SK-N-SH (cell line): ENCODE measurements at regions not wholly inside any gene's neighbourhood (a gene's known extent, or its start where the extent isn't known, plus 50 kb on each side); places are given as distances from the start of the nearest gene placed in this dataset.

Source experiments
- CTCF ChIA-PET: fragments of 300-600, 350-600 bp; formaldehyde crosslinking; extraction: SDS; loops from one replicate; lab custom pipeline; 2021; lab: Yijun Ruan, JAX
- POLR2A ChIA-PET: fragments of 350-600 bp; sonication (Branson Sonifier 250); formaldehyde crosslinking; extraction: SDS; loops from one replicate; lab custom pipeline; 2020; ENCODE audit warnings: antibody characterized with exemption, inconsistent platforms; lab: Yijun Ruan, JAX
- DNase-seq: peaks from one replicate; pipeline ENCODE4 v3.0.0; 2012
- H2AFZ ChIP-seq: fragments of 200-600 bp; sonication (generic); 2 replicates; pipeline ENCODE4 v1.8.1; 2016; ENCODE audit warnings: antibody characterized with exemption, mild to moderate bottlenecking, low read depth
- H3F3A ChIP-seq: fragments of 200-600 bp; sonication (generic); replicated peaks from 2 replicates; pipeline ENCODE3; 2016; ENCODE audit warnings: antibody characterized with exemption, mild to moderate bottlenecking; ENCODE audit not compliant: insufficient read depth
- H3K27ac ChIP-seq, 2 experiments: fragments of 200-500 bp in 1 of 2; fragments of 200-600 bp in 1 of 2; sonication (Bioruptor generic) in 1 of 2; sonication (generic), shearing (Covaris generic) in 1 of 2; 2 replicates each; pipeline versions ENCODE4 v1.5.1 to v1.6.1; 2014 to 2016; ENCODE audit warnings: low read depth in 2 of 2, inconsistent platforms in 1 of 2, low read length in 1 of 2, mild to moderate bottlenecking in 1 of 2, mixed read lengths in 1 of 2
- H3K27me3 ChIP-seq: fragments of 200-600 bp; sonication (generic), shearing (Covaris generic); 2 replicates; pipeline ENCODE4 v1.6.1; 2016; ENCODE audit warnings: mixed run types; ENCODE audit not compliant: insufficient read depth
- H3K36me3 ChIP-seq, 2 experiments: fragments of 200-500 bp in 1 of 2; fragments of 200-600 bp in 1 of 2; sonication (Bioruptor generic) in 1 of 2; sonication (generic) in 1 of 2; replicated peaks in 1 of 2; 2 replicates each; pipeline versions ENCODE3 to v1.5.1; 2014 to 2016; ENCODE audit warnings: low read length in 1 of 2, mild to moderate bottlenecking in 1 of 2; ENCODE audit not compliant: insufficient read depth in 2 of 2, control insufficient read depth in 1 of 2
- H3K4me1 ChIP-seq, 2 experiments: fragments of 200-500 bp in 1 of 2; fragments of 200-600 bp in 1 of 2; sonication (Bioruptor generic) in 1 of 2; sonication (generic), shearing (Covaris generic) in 1 of 2; 2 replicates each; pipeline versions ENCODE4 v1.5.1 to v1.6.1; 2014 to 2016; ENCODE audit warnings: low read depth in 1 of 2, low read length in 1 of 2, mixed run types in 1 of 2; ENCODE audit not compliant: insufficient read depth in 2 of 2, control insufficient read depth in 1 of 2
- H3K4me2 ChIP-seq: fragments of 200-600 bp; sonication (generic), shearing (Covaris generic); 2 replicates; pipeline ENCODE4 v1.6.1; 2017; ENCODE audit warnings: mixed run types
- H3K4me3 ChIP-seq, 2 experiments: fragments of 200-500 bp in 1 of 2; fragments of 200-600 bp in 1 of 2; sonication (Bioruptor generic) in 1 of 2; sonication (generic), shearing (Covaris generic) in 1 of 2; 2 replicates each; pipeline versions ENCODE4 v1.5.1 to v1.8.1; 2014 to 2016; ENCODE audit warnings: low read depth in 2 of 2, inconsistent platforms in 1 of 2, low read length in 1 of 2, mild to moderate bottlenecking in 1 of 2, mixed read lengths in 1 of 2, moderate library complexity in 1 of 2
- H3K79me2 ChIP-seq: fragments of 200-600 bp; sonication (generic); 2 replicates; pipeline ENCODE4 v1.8.1; 2017; ENCODE audit warnings: mild to moderate bottlenecking; ENCODE audit not compliant: insufficient read depth
- H3K9ac ChIP-seq: fragments of 200-600 bp; sonication (generic); 2 replicates; pipeline ENCODE4 v1.6.1; 2017; ENCODE audit warnings: mixed run types
- H3K9me2 ChIP-seq: fragments of 200-600 bp; sonication (generic); 2 replicates; pipeline ENCODE4 v1.6.1; 2017; ENCODE audit warnings: mixed run types
- H3K9me3 ChIP-seq: fragments of 200-600 bp; sonication (generic); 2 replicates; pipeline ENCODE4 v1.6.1; 2017; ENCODE audit warnings: mixed run types, mild to moderate bottlenecking, moderate library complexity
- H4K20me1 ChIP-seq: fragments of 200-600 bp; sonication (generic); 2 replicates; pipeline ENCODE4 v1.6.1; 2017; ENCODE audit warnings: mild to moderate bottlenecking, mixed run types; ENCODE audit not compliant: insufficient read depth
- CHD2 ChIP-seq: fragments of 150-350 bp; IDR thresholded peaks from 2 replicates; pipeline ENCODE4 v1.6.1; 2018; ENCODE audit warnings: low read length; ENCODE audit not compliant: partially characterized antibody
- GATA2 ChIP-seq: sonication (generic); formaldehyde crosslinking; IDR thresholded peaks from 2 replicates; pipeline ENCODE4 v1.5.0; 2020; ENCODE audit warnings: mild to moderate bottlenecking, missing genetic modification reagents
- IRF3 ChIP-seq: fragments of 150-350 bp; IDR thresholded peaks from 2 replicates; pipeline ENCODE4 v1.6.1; 2016; ENCODE audit warnings: mild to moderate bottlenecking, low read depth, low read length
- MEF2A ChIP-seq: IDR thresholded peaks from 2 replicates; pipeline ENCODE4 v1.4.0; 2012; ENCODE audit warnings: low read depth, borderline replicate concordance
- MXI1 ChIP-seq: IDR thresholded peaks from 2 replicates; pipeline ENCODE4 v1.6.1; 2012; ENCODE audit warnings: mild to moderate bottlenecking, low read depth, low read length, improper control_type of control experiment
- NFIC ChIP-seq: IDR thresholded peaks from 2 replicates; pipeline ENCODE4 v1.4.0; 2012; ENCODE audit warnings: borderline replicate concordance
- PBX3 ChIP-seq: IDR thresholded peaks from 2 replicates; pipeline ENCODE4; 2012
- RXRA ChIP-seq: IDR thresholded peaks from 2 replicates; pipeline ENCODE4 v1.4.0; 2012; ENCODE audit warnings: low read depth, mild to moderate bottlenecking, borderline replicate concordance
- SIN3A ChIP-seq: IDR thresholded peaks from 2 replicates; pipeline ENCODE4 v1.6.1; 2012; ENCODE audit warnings: low read depth, mild to moderate bottlenecking, low read length, moderate library complexity, borderline replicate concordance
- TCF12 ChIP-seq: IDR thresholded peaks from 2 replicates; pipeline ENCODE4 v1.4.0; 2012
- YY1 ChIP-seq: IDR thresholded peaks from 2 replicates; pipeline ENCODE4 v1.4.0; 2012; ENCODE audit warnings: low read depth, mild to moderate bottlenecking
- WGBS: methylation state at CpG from one replicate; pipeline ENCODE4 v1.1.6; 2017; ENCODE audit warnings: low lambda C conversion rate; 5-methylcytosine and 5-hydroxymethylcytosine counted together

GRCh38 chr7:29639386-29639785 lies 75.8 kb downstream of the PRR15 start:
- H3K36me3 ChIP-seq, result peaks cover 0 to 15% of the 10 kb centered on the region in 2 experiments
- H3K79me2 ChIP-seq, result no peaks in the 10 kb centered on the region
- H3F3A ChIP-seq, result no peaks in the 10 kb centered on the region
- no peak overlapping the region for H3K4me3 ChIP-seq
- no peak overlapping the region for H3K4me2 ChIP-seq
- no peak for DNase-seq
- ChIA-PET POLR2A (no interaction called here), CTCF (interaction anchor here (0.7 kb wide), 1 partner anchor 9 kb away, joined by 3 read pairs; no protein-coding TSS in a partner anchor)
- TF ChIP-seq SIN3A (no peak), GATA2 (CRISPR knock-in tag) (no peak)
- H3K9ac ChIP-seq, result no peak overlapping the region
- no peak overlapping the region for H3K27ac ChIP-seq
- no peak overlapping the region for H2AFZ ChIP-seq
- H3K9me2 ChIP-seq, result no peaks in the 10 kb centered on the region
- no peaks in the 10 kb centered on the region for H4K20me1 ChIP-seq
- no peaks in the 10 kb centered on the region for H3K4me1 ChIP-seq
- H3K27me3 ChIP-seq, result no peaks in the 10 kb centered on the region
- H3K9me3 ChIP-seq, result no peaks in the 10 kb centered on the region
- 97% methylated on average over 5 of the region's 5 CpGs for WGBS

- Histone ChIP-seq H3K4me1 (no peaks in the 10 kb centered on the region), H3K9me2 (no peaks in the 10 kb centered on the region), H3K27ac (no peak overlapping the region), H3F3A (no peaks in the 10 kb centered on the region), H3K27me3 (no peaks in the 10 kb centered on the region), H3K36me3 (peaks cover 0 to 15% of the 10 kb centered on the region in 2 experiments), H3K9me3 (no peaks in the 10 kb centered on the region), H3K4me3 (no peak overlapping the region), H3K9ac (no peak overlapping the region), H3K79me2 (no peaks in the 10 kb centered on the region), H4K20me1 (no peaks in the 10 kb centered on the region), H2AFZ (no peak overlapping the region), H3K4me2 (no peak overlapping the region)
- POLR2A ChIA-PET, result no interaction called here
- CTCF ChIA-PET, result interaction anchor here (0.7 kb wide), 1 partner anchor 10 kb away, joined by 3 read pairs; no protein-coding TSS in a partner anchor
- WGBS, result 88% methylated on average over 12 of the region's 12 CpGs
- DNase-seq, result no peak
- no peak for TF ChIP-seq RXRA
- no peak for TF ChIP-seq NFIC
- no peak for TF ChIP-seq YY1
Observed at GRCh38 chr7:29639886-29640595, 76.4 kb downstream of the PRR15 start.

- Histone ChIP-seq H3K27ac (no peak overlapping the region), H2AFZ (no peak overlapping the region), H3K9me3 (no peaks in the 10 kb centered on the region), H3K9ac (no peak overlapping the region), H3F3A (no peaks in the 10 kb centered on the region), H3K27me3 (no peaks in the 10 kb centered on the region), H4K20me1 (no peaks in the 10 kb centered on the region), H3K36me3 (peaks cover 0 to 15% of the 10 kb centered on the region in 2 experiments), H3K4me3 (no peak overlapping the region), H3K79me2 (no peaks in the 10 kb centered on the region), H3K4me1 (no peaks in the 10 kb centered on the region; a peak in 1 of 4 replicates), H3K4me2 (no peak overlapping the region), H3K9me2 (no peaks in the 10 kb centered on the region)
- ChIA-PET CTCF (interaction anchor here (1.9 kb wide), 1 partner anchor 280 kb away, joined by 7 read pairs; no protein-coding TSS in a partner anchor), POLR2A (no interaction called here)
- no peak for TF ChIP-seq RXRA
- TF ChIP-seq YY1, result no peak
- TF ChIP-seq PBX3, result no peak
- no peak for TF ChIP-seq NFIC
- no peak for TF ChIP-seq MEF2A
- TF ChIP-seq CHD2, result no peak
- TF ChIP-seq IRF3, result no peak
- no peak for TF ChIP-seq TCF12
- no peak for TF ChIP-seq MXI1
- no peak for DNase-seq
- 98% methylated on average over 5 of the region's 5 CpGs for WGBS
Observed at GRCh38 chr7:29641651-29642050, 78.0 kb downstream of the PRR15 start.
